Right lobe of liver (tissue), 6 donors: ENCODE measurements at regions not wholly inside any gene's neighbourhood (a gene's known extent, or its start where the extent isn't known, plus 50 kb on each side); places are given as distances from the start of the nearest gene placed in this dataset.

Source experiments
- ATAC-seq, 4 donors: fragments of 200-7000 bp; cut with Tn5 transposase; one replicate each; pipeline ENCODE4 v1.9.1; 2020; ENCODE audit warnings: mild to moderate bottlenecking in 4 of 4, moderate library complexity in 4 of 4
- DNase-seq, 3 donors: peaks; one replicate each; pipeline ENCODE4 v3.0.0-alpha.2; 2020
- H3K27ac ChIP-seq, 3 donors: fragments of 200-600 bp; one replicate each; pipeline ENCODE4 v1.8.0; 2022
- H3K27me3 ChIP-seq, 2 donors: fragments of 200-600 bp; one replicate each; pipeline ENCODE4 v1.8.0; 2022
- H3K36me3 ChIP-seq, 4 donors: fragments of 200-600 bp; sonication (generic) in 1 of 4; one replicate each; pipeline versions ENCODE4 v1.5.1 to v1.8.0; 2017 to 2022; ENCODE audit warnings: control low read depth in 1 of 4
- H3K4me1 ChIP-seq, 4 donors: fragments of 200-600 bp; sonication (generic) in 1 of 4; one replicate each; pipeline versions ENCODE4 v1.5.1 to v1.8.0; 2017 to 2022; ENCODE audit warnings: control low read depth in 1 of 4
- H3K4me3 ChIP-seq, 3 donors: fragments of 200-600 bp; one replicate each; pipeline ENCODE4 v1.8.0; 2022
- H3K9me3 ChIP-seq, 4 donors: fragments of 200-600 bp; sonication (generic) in 1 of 4; one replicate each; pipeline versions ENCODE4 v1.5.1 to v1.8.0; 2017 to 2022; ENCODE audit warnings: control low read depth in 1 of 4
- CTCF ChIP-seq, 4 donors: fragments of 200-600 bp in 3 of 4; fragments of 450-650 bp in 1 of 4; IDR thresholded peaks; one replicate each; pipeline versions ENCODE4 v1.5.1 to v1.8.0; 2016 to 2022; ENCODE audit warnings: antibody characterized with exemption in 4 of 4, mild to moderate bottlenecking in 2 of 4
- POLR2A ChIP-seq: fragments of 450-650 bp; IDR thresholded peaks from one replicate; pipeline ENCODE4 v1.6.1; 2017; ENCODE audit warnings: antibody characterized with exemption, mild to moderate bottlenecking
- WGBS: methylation state at CpG from one replicate; pipeline ENCODE4 v1.1.6; 2018; ENCODE audit warnings: low coverage, low lambda C conversion rate; ENCODE audit not compliant: insufficient coverage; ENCODE audit errors: missing lambda C conversion rate; 5-methylcytosine and 5-hydroxymethylcytosine counted together
- intact Hi-C, 2 donors: fragments of 100-400 bp; cut with DNase I; formaldehyde crosslinking; loops; one replicate each; pipeline versions ENCODE4 v1.11.2 to v1.14.1; 2022
- donor health status: DM: no; HTN: yes; CAD: no.
- donor health status: DM: no; HTN: no; CAD: no.
- donor health status: DM: no; HTN: no; CAD: no.
- donor health status: DM: no; HTN: yes; CAD: no.
- donor health status: DM: no; HTN: yes; CAD: no.

DNA sequence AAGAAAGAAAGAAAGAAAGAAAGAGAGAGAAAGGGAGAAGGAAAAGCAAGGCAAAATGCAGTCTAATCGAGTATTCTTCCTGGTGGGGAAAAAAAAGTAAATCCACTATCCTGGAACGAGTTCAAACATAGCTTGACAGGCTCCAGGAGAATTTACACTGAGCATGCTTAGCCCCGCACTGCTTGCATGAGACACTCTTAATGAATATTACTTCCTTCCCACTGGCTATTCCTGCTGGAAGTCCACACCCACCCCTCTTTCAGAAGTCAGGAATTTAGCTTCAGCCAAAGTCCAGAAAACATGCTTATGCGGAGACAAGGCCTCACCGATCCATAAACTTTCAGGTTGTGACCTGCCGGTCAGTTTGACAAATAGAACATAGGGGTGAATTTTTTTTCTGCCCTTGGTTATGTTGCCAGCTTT lies 251.8 kb upstream of the BLID start:
- intact Hi-C loops, result no loop called here
- no peaks in the 10 kb centered on the region for H3K9me3 ChIP-seq
- H3K36me3 ChIP-seq, result no peaks in the 10 kb centered on the region
- WGBS, result 5% methylated on average over 6 of the region's 6 CpGs
- DNase-seq, result peak; percentile 38 to 83 (median 65)
- H3K27ac ChIP-seq, result peak overlapping the region; percentile 5 to 69 (median 58)
- ATAC-seq, result peak; percentile 91 to 94 (median 93)
- H3K4me3 ChIP-seq, result peak overlapping the region; percentile 28 to 49 (median 45)
- H3K4me1 ChIP-seq, result peaks cover 0 to 9% (median 2%) of the 10 kb centered on the region in 4 donors
- no peak for TF ChIP-seq CTCF (IDR thresholded peaks at IDR 0.05)
- peak; percentile 51 for TF ChIP-seq POLR2A
- H3K27me3 ChIP-seq, result no peaks in the 10 kb centered on the region

GRCh38 chr11:122365610-122366360 lies 249.8 kb upstream of the BLID start:
- H3K4me3 ChIP-seq, result peak overlapping the region; percentile 28 to 49 (median 45)
- peaks cover 0 to 9% (median 2%) of the 10 kb centered on the region in 4 donors for H3K4me1 ChIP-seq
- WGBS, result 19% methylated on average over 8 of the region's 11 CpGs
- DNase-seq (peak in 1 of 3 donors; percentile 53), ATAC-seq (peak; percentile 33 to 59 (median 48))
- H3K36me3 ChIP-seq, result no peaks in the 10 kb centered on the region
- no peak overlapping the region for H3K27ac ChIP-seq
- no peaks in the 10 kb centered on the region for H3K9me3 ChIP-seq
- TF ChIP-seq POLR2A, result no peak
- no peak for TF ChIP-seq CTCF (IDR thresholded peaks at IDR 0.05)
- intact Hi-C loops, result no loop called here
- H3K27me3 ChIP-seq, result no peaks in the 10 kb centered on the region

- TF ChIP-seq POLR2A, result no peak
- TF ChIP-seq CTCF (IDR thresholded peaks at IDR 0.05), result no peak
- no peak for DNase-seq
Observed at GRCh38 chr11:122363296-122363695, 247.3 kb upstream of the BLID start.

GRCh38 chr11:122362381-122362780 lies 246.4 kb upstream of the BLID start:
- TF ChIP-seq CTCF (IDR thresholded peaks at IDR 0.05) (no peak), POLR2A (no peak)
- no peak for ATAC-seq
- H3K27ac ChIP-seq, result no peak overlapping the region
- no peak for DNase-seq
- WGBS, result 90% methylated on average over 2 of the region's 2 CpGs
- intact Hi-C loops, result no loop called here
- peaks cover 0 to 3% (median 0%) of the 10 kb centered on the region in 4 donors for H3K4me1 ChIP-seq
- no peaks in the 10 kb centered on the region for H3K27me3 ChIP-seq
- H3K4me3 ChIP-seq, result no peak overlapping the region
- H3K36me3 ChIP-seq, result no peaks in the 10 kb centered on the region
- no peaks in the 10 kb centered on the region for H3K9me3 ChIP-seq

More at GRCh38 chr11:122363296-122363695, 247.3 kb upstream of the BLID start:
- Histone ChIP-seq H3K27me3 (no peaks in the 10 kb centered on the region), H3K4me1 (peaks cover 0 to 6% (median under 1%) of the 10 kb centered on the region in 4 donors), H3K9me3 (no peaks in the 10 kb centered on the region), H3K4me3 (no peak overlapping the region), H3K27ac (no peak overlapping the region), H3K36me3 (no peaks in the 10 kb centered on the region)
- intact Hi-C loops, result no loop called here
- ATAC-seq, result no peak
- WGBS, result 88% methylated on average over 3 of the region's 5 CpGs
